ENCODE measurements at regions not wholly inside any gene's neighbourhood (a gene's known extent, or its start where the extent isn't known, plus 50 kb on each side); places are given as distances from the start of the nearest gene placed in this dataset.

DNA sequence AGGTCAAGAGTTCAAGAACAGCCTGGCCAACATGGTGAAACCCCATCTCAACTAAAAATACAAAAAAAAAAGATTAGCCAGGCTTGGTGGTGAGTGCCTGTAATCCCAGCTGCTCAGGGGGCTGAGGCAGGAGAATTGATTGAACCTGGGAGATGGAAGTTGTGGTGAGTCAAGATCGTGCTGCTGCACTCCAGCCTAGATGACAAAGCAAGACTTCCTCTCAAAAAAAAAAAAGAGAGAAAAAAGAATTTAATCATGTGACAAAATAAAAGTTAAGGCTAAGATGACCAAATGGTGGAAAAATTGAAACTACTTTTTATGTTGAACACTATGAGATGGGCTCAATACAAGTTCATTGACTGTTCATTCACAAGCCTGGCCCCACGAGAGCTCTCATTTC is 141.1 kb upstream of the WDR11 start:
- H3K36me3 ChIP-seq (ENCODE audit: control insufficient read depth, insufficient read depth, low read length), result no peaks in the 10 kb centered on the region
- no peak for DNase-seq (ENCODE audit: low read depth)
- TF ChIP-seq, protein P1, sequence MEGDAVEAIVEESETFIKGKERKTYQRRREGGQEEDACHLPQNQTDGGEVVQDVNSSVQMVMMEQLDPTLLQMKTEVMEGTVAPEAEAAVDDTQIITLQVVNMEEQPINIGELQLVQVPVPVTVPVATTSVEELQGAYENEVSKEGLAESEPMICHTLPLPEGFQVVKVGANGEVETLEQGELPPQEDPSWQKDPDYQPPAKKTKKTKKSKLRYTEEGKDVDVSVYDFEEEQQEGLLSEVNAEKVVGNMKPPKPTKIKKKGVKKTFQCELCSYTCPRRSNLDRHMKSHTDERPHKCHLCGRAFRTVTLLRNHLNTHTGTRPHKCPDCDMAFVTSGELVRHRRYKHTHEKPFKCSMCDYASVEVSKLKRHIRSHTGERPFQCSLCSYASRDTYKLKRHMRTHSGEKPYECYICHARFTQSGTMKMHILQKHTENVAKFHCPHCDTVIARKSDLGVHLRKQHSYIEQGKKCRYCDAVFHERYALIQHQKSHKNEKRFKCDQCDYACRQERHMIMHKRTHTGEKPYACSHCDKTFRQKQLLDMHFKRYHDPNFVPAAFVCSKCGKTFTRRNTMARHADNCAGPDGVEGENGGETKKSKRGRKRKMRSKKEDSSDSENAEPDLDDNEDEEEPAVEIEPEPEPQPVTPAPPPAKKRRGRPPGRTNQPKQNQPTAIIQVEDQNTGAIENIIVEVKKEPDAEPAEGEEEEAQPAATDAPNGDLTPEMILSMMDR (IDR thresholded peaks at IDR 0.05; ENCODE audit: insufficient read depth, low read length, poor library complexity, severe bottlenecking), result no peak

DNA sequence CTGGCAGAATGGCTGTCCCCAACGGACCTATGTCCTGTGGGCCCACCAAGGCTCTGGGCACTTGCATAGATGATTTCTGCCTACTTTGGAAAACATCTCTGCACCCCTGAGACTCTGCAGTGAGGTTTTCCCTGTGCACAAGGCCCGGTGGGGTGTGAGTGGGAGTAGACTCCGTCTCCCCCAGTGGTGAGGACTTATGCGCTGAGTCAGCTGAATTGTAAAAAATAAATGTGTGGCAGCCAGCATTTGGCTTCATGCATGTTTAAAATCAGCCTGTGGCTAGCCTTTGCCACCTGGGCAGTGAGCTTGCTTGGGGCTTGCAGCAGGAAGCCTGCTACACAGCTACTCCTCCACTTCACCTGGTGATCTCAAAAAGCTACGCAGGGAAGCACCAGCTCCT is 139.3 kb upstream of the WDR11 start:
- no peak for DNase-seq (ENCODE audit: low read depth)
- TF ChIP-seq, protein P1 (IDR thresholded peaks at IDR 0.05; ENCODE audit: insufficient read depth, low read length, poor library complexity, severe bottlenecking), result no peak
- Histone ChIP-seq H3K4me3 (ENCODE audit: low read depth, low read length) (no peak overlapping the region), H3K36me3 (ENCODE audit: control insufficient read depth, insufficient read depth, low read length) (no peaks in the 10 kb centered on the region), H3K27me3 (ENCODE audit: control insufficient read depth, insufficient read depth, low read length) (no peaks in the 10 kb centered on the region)

More for the DNA sequence above, 141.1 kb upstream of the WDR11 start:
- Histone ChIP-seq H3K4me3 (ENCODE audit: low read depth, low read length) (no peak overlapping the region), H3K27me3 (ENCODE audit: control insufficient read depth, insufficient read depth, low read length) (no peaks in the 10 kb centered on the region)

DNA sequence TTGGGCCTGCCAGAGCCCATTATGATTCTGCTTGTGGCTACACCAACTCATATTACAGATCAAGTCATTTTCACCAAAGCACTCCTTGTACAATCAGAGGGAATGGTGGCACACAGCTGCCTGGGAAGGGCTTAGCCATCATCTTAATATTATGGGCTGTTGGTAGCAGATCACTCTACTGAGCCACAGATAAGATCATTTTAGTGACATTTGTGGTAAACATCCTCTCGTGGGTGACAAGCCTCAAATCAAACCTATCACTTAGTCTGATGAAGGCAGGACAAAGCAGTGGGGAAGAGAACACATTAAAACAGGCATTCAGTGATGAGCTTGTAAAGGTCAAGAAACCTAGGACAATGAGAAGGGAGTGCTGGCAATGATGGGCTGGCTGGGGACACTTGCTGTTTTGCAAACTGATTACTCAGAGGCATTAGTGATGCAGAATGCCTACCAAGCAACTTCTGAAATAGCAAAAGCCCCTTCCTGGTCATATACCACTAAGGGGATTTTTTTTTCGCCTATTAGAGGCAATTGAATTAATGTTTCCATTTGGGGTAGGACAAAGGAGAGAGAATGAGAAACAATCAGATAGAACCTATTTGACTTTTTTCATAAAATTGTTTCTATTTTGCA is 137.5 kb upstream of the WDR11 start:
- TF ChIP-seq, protein P1 (IDR thresholded peaks at IDR 0.05; ENCODE audit: insufficient read depth, low read length, poor library complexity, severe bottlenecking), result no peak
- Histone ChIP-seq H3K27me3 (ENCODE audit: control insufficient read depth, insufficient read depth, low read length) (no peaks in the 10 kb centered on the region), H3K36me3 (ENCODE audit: control insufficient read depth, insufficient read depth, low read length) (no peaks in the 10 kb centered on the region), H3K4me3 (ENCODE audit: low read depth, low read length) (no peak overlapping the region)
- no peak for DNase-seq (ENCODE audit: low read depth)

DNA sequence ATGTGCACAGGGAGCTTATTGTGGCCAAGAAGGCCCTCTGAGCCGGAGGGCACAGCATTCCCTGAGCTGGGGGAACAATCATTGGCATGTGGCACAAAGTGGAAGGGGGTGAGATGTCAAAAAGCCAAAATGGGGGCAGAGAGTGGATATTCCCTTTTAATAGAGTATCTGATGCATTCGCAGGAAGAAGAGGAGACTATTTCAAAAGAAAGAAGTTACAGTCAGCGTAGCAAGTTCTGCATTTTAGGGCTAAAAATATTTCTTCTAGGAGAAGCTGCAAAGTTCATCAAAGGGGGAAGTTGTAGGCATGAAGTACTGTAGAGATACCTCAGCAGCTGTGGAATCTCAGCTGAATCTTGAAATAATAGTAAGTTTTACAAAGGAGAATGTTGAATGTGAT is 136.0 kb upstream of the WDR11 start:
- TF ChIP-seq, protein P1 (IDR thresholded peaks at IDR 0.05; ENCODE audit: insufficient read depth, low read length, poor library complexity, severe bottlenecking), result no peak
- Histone ChIP-seq H3K36me3 (ENCODE audit: control insufficient read depth, insufficient read depth, low read length) (no peaks in the 10 kb centered on the region), H3K27me3 (ENCODE audit: control insufficient read depth, insufficient read depth, low read length) (no peaks in the 10 kb centered on the region), H3K4me3 (ENCODE audit: low read depth, low read length) (no peak overlapping the region)
- no peak for DNase-seq (ENCODE audit: low read depth)

DNA sequence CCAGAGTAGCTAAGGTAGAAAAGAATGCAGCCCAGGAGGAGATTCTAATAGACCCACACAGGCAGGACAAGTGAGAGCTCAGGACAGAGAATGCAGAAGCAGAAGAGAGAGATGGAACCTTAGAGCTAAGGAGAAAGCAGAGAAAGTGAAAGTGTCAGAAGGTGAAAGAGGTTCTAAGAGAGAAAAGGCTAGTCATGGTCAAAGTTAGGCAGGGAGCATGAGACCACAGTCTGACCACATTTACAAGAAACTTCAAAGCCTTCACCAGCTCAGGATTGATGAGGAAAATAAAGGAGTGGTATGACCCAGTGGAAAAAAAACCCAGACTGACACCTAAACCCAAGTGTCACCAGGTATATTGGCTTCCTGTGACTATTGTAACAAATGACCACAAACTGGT is 131.8 kb upstream of the WDR11 start:
- Histone ChIP-seq H3K36me3 (ENCODE audit: control insufficient read depth, insufficient read depth, low read length) (no peaks in the 10 kb centered on the region), H3K4me3 (ENCODE audit: low read depth, low read length) (no peak overlapping the region), H3K27me3 (ENCODE audit: control insufficient read depth, insufficient read depth, low read length) (no peaks in the 10 kb centered on the region)
- DNase-seq (ENCODE audit: low read depth), result no peak
- TF ChIP-seq, protein P1 (IDR thresholded peaks at IDR 0.05; ENCODE audit: insufficient read depth, low read length, poor library complexity, severe bottlenecking), result no peak

DNA sequence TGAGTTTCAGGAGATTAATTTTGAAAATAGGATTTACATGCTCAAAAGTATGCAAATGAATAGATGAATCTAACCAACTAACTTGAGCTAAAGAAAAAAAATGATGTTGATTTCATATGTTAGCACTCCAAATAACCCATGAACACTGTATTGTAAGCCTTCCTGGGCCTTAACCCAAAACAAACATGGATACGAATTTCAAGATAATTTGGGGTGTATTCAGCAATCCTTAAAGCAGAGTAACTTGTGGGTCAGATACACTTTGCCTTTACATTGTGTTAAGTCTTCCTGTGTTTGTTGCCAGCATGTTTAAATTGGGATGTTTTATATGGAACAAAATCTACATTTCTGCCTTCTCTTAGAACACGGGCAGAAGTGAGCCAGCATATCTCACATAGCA is 124.2 kb upstream of the WDR11 start:
- TF ChIP-seq, protein P1 (IDR thresholded peaks at IDR 0.05; ENCODE audit: insufficient read depth, low read length, poor library complexity, severe bottlenecking), result no peak

More for the DNA sequence above, 124.2 kb upstream of the WDR11 start:
- Histone ChIP-seq H3K4me3 (ENCODE audit: low read depth, low read length) (no peak overlapping the region), H3K27me3 (ENCODE audit: control insufficient read depth, insufficient read depth, low read length) (no peaks in the 10 kb centered on the region), H3K36me3 (ENCODE audit: control insufficient read depth, insufficient read depth, low read length) (no peaks in the 10 kb centered on the region)
- no peak for DNase-seq (ENCODE audit: low read depth)
